GM12878 (cell line): ENCODE measurements at regions not wholly inside any gene's neighbourhood (a gene's known extent, or its start where the extent isn't known, plus 50 kb on each side); places are given as distances from the start of the nearest gene placed in this dataset.

ENCODE experiments used
- ATAC-seq: fragments of 200-7000 bp; cut with Tn5 transposase; 3 replicates; pipeline ENCODE4 v1.9.1; 2020; ENCODE audit warnings: mild to moderate bottlenecking, moderate library complexity
- BruUV-seq: library from RNA; stranded (reverse); fragments of 400-500 nt; replicated peaks from 2 replicates; lab custom pipeline; 2021; lab: Mats Ljungman, UMichigan
- CTCF ChIA-PET: fragments of 300-600 bp; sonication (Branson Sonifier 250); formaldehyde crosslinking; extraction: SDS; loops from one replicate; lab custom pipeline; 2021; ENCODE audit warnings: inconsistent platforms; lab: Yijun Ruan, JAX
- POLR2A ChIA-PET: fragments of 350-600 bp; formaldehyde crosslinking; extraction: SDS; loops from one replicate; lab custom pipeline; 2021; ENCODE audit warnings: inconsistent platforms; lab: Charles Lee
- RAD21 ChIA-PET: fragments of 300-600 bp; sonication (Branson Sonifier 250); formaldehyde crosslinking; loops from one replicate; lab custom pipeline; 2023; ENCODE audit warnings: antibody characterized with exemption; ENCODE audit not compliant: unreplicated experiment; lab: Charles Lee
- SMC1A ChIA-PET: fragments of 300-600 bp; sonication (Branson Sonifier 250); formaldehyde crosslinking; loops from one replicate; lab custom pipeline; 2023; ENCODE audit not compliant: unreplicated experiment, uncharacterized antibody; lab: Charles Lee
- DNase-seq: peaks from one replicate; pipeline ENCODE4 v3.0.0-alpha.2; 2011; ENCODE audit warnings: low read depth, low spot score
- FAIRE-seq: peaks from 3 replicates; lab custom pipeline; 2011; peaks lifted over from hg19 to GRCh38; lab: Jason Lieb, UNC
- H2AFZ ChIP-seq: 2 replicates; pipeline ENCODE4 v1.6.0; 2011; ENCODE audit warnings: low read depth, low read length, control low read depth; ENCODE audit not compliant: control insufficient read depth
- H3K27ac ChIP-seq: 2 replicates; pipeline ENCODE4 v1.5.1; 2011; ENCODE audit warnings: control low read depth; ENCODE audit not compliant: control insufficient read depth, insufficient read depth
- H3K27me3 ChIP-seq, 2 experiments: replicated peaks in 1 of 2; 2 replicates each; pipeline versions ENCODE4 v1.6.0 to v1.6.1; 2011; ENCODE audit warnings: low read length in 1 of 2; ENCODE audit not compliant: control insufficient read depth in 2 of 2, insufficient read depth in 2 of 2
- H3K36me3 ChIP-seq, 2 experiments: 2 replicates each; pipeline ENCODE4 v1.5.1; 2011; ENCODE audit warnings: low read length in 1 of 2; ENCODE audit not compliant: control insufficient read depth in 2 of 2, insufficient read depth in 2 of 2
- H3K4me1 ChIP-seq: 2 replicates; pipeline ENCODE4 v1.6.1; 2011; ENCODE audit warnings: mild to moderate bottlenecking, low read length, moderate library complexity, mixed read lengths; ENCODE audit not compliant: control insufficient read depth, insufficient read depth
- H3K4me2 ChIP-seq: 2 replicates; pipeline ENCODE4 v1.6.0; 2011; ENCODE audit warnings: control low read depth; ENCODE audit not compliant: control insufficient read depth, insufficient read depth
- H3K4me3 ChIP-seq: fragments of 200-600 bp; sonication (generic); 2 replicates; pipeline ENCODE4 v1.5.1; 2016
- H3K79me2 ChIP-seq: 2 replicates; pipeline ENCODE4 v1.6.0; 2011; ENCODE audit warnings: low read length; ENCODE audit not compliant: control insufficient read depth, insufficient read depth
- H3K9ac ChIP-seq: 2 replicates; pipeline ENCODE4 v1.8.0; 2011; ENCODE audit warnings: low read length, control low read depth, mixed read lengths; ENCODE audit not compliant: control insufficient read depth, insufficient read depth
- H3K9me3 ChIP-seq: replicated peaks from 3 replicates; pipeline ENCODE4 v1.5.1; 2011; ENCODE audit warnings: mild to moderate bottlenecking, low read length; ENCODE audit not compliant: control insufficient read depth, insufficient read depth
- H4K20me1 ChIP-seq: 2 replicates; pipeline ENCODE4 v1.6.0; 2011; ENCODE audit not compliant: control insufficient read depth, insufficient read depth
- ATF7 ChIP-seq: fragments of 450-650 bp; IDR thresholded peaks from 2 replicates; pipeline ENCODE4 v1.6.1; 2016; ENCODE audit warnings: low read depth, mild to moderate bottlenecking
- BCLAF1 ChIP-seq: fragments of 450-650 bp; IDR thresholded peaks from 2 replicates; pipeline ENCODE4 v1.6.1; 2017; ENCODE audit warnings: antibody characterized with exemption, mild to moderate bottlenecking, moderate library complexity
- CREB1 ChIP-seq: IDR thresholded peaks from 2 replicates; pipeline ENCODE4 v1.6.1; 2012; ENCODE audit warnings: low read depth, mild to moderate bottlenecking, inconsistent platforms
- EED ChIP-seq: sonication (generic); IDR thresholded peaks from 2 replicates; pipeline ENCODE4 v1.6.1; 2016; ENCODE audit warnings: antibody characterized with exemption, low read depth
- EZH2 ChIP-seq: IDR thresholded peaks from 2 replicates; pipeline ENCODE4 v1.6.1; 2012; ENCODE audit warnings: low read depth, mild to moderate bottlenecking, control low read depth, inconsistent platforms, low read length, borderline replicate concordance; ENCODE audit not compliant: control insufficient read depth
- NFXL1 ChIP-seq: fragments of 450-650 bp; IDR thresholded peaks from 2 replicates; pipeline ENCODE4 v1.6.1; 2017; ENCODE audit warnings: antibody characterized with exemption, mild to moderate bottlenecking, borderline replicate concordance
- PBX3 ChIP-seq: IDR thresholded peaks from 2 replicates; pipeline ENCODE4 v1.6.1; 2011; ENCODE audit warnings: mild to moderate bottlenecking, low read depth, low read length, moderate library complexity; ENCODE audit not compliant: insufficient replicate concordance
- POLR2AphosphoS2 ChIP-seq: IDR thresholded peaks from 2 replicates; pipeline ENCODE4 v1.6.1; 2011; ENCODE audit warnings: low read depth, mild to moderate bottlenecking, low read length, improper control_type of control experiment, moderate library complexity
- SMAD1 ChIP-seq: fragments of 450-650 bp; IDR thresholded peaks from 2 replicates; pipeline ENCODE4 v1.6.1; 2018; ENCODE audit warnings: mild to moderate bottlenecking, low read depth; ENCODE audit not compliant: partially characterized antibody
- WGBS: methylation state at CpG from one replicate; pipeline ENCODE4 v1.1.6; 2016; ENCODE audit warnings: low lambda C conversion rate; ENCODE audit not compliant: insufficient replicate concordance, insufficient coverage; ENCODE audit errors: missing lambda C conversion rate; 5-methylcytosine and 5-hydroxymethylcytosine counted together
- in situ Hi-C: fragments of 300-500 bp; cut with MboI; formaldehyde crosslinking; loops from 9 replicates; pipeline ENCODE4 v1.14.3; 2018; ENCODE audit warnings: mixed read lengths
- intact Hi-C: fragments of 100-400 bp; cut with micrococcal nuclease; formaldehyde crosslinking; loops from one replicate; pipeline ENCODE4 v1.14.2; 2022; ENCODE audit not compliant: unreplicated experiment

GRCh38 chr10:123409426-123409825, 255.2 kb downstream of the BUB3 start:
- H3K4me1 ChIP-seq = no peaks in the 10 kb centered on the region
- DNase-seq (no peak), FAIRE-seq (no peak), ATAC-seq (no peak)
- SMC1A ChIA-PET = interaction anchor here (1.0 to 1.6 kb wide), 2 partner anchors 9 to 18 kb away, joined by 3 to 4 read pairs; no protein-coding TSS in a partner anchor
- no peak overlapping the region for H3K4me2 ChIP-seq
- POLR2A ChIA-PET = no interaction called here
- BruUV-seq = no TSS peak
- WGBS = 96% methylated on average over 3 of the region's 3 CpGs
- peaks cover 22% of the 10 kb centered on the region for H3K9me3 ChIP-seq
- no peak for TF ChIP-seq EED
- TF ChIP-seq EZH2 = no peak
- no peak for TF ChIP-seq ATF7
- no peak for TF ChIP-seq CREB1
- intact Hi-C loops (no loop called here), in situ Hi-C loops (no loop called here)
- RAD21 ChIA-PET = interaction anchor here (1.0 to 1.4 kb wide), 2 partner anchors 11 to 33 kb away, joined by 3 read pairs; no protein-coding TSS in a partner anchor
- H3K27ac ChIP-seq = no peak overlapping the region
- H3K4me3 ChIP-seq = no peak overlapping the region
- CTCF ChIA-PET = interaction anchor here (1.2 kb wide), 1 partner anchor 88 kb away, joined by 3 read pairs; no protein-coding TSS in a partner anchor
- no peaks in the 10 kb centered on the region for H3K27me3 ChIP-seq
- no peaks in the 10 kb centered on the region for H4K20me1 ChIP-seq
- no peaks in the 10 kb centered on the region for H3K36me3 ChIP-seq
- no peak overlapping the region for H2AFZ ChIP-seq
- no peak overlapping the region for H3K9ac ChIP-seq
- H3K79me2 ChIP-seq = no peaks in the 10 kb centered on the region

GRCh38 chr10:123409884-123410283, 255.7 kb downstream of the BUB3 start:
- FAIRE-seq = no peak
- whole genome bisulfite sequencing = 71% methylated on average over 6 of the region's 6 CpGs
- no peak for TF ChIP-seq SMAD1
- no peak for TF ChIP-seq BCLAF1
- no peak for TF ChIP-seq PBX3
- TF ChIP-seq NFXL1 = no peak
- TF ChIP-seq POLR2AphosphoS2 = no peak
- no peak for TF ChIP-seq EED

More at GRCh38 chr10:123409884-123410283, 255.7 kb downstream of the BUB3 start:
- Histone ChIP-seq H4K20me1 (no peaks in the 10 kb centered on the region), H3K4me1 (no peaks in the 10 kb centered on the region), H3K9ac (no peak overlapping the region), H3K9me3 (peaks cover 17% of the 10 kb centered on the region), H3K36me3 (no peaks in the 10 kb centered on the region), H3K27me3 (no peaks in the 10 kb centered on the region), H3K4me2 (no peak overlapping the region), H2AFZ (no peak overlapping the region), H3K79me2 (no peaks in the 10 kb centered on the region), H3K4me3 (no peak overlapping the region), H3K27ac (no peak overlapping the region)
- POLR2A ChIA-PET = no interaction called here
- intact Hi-C loops (no loop called here), in situ Hi-C loops (no loop called here)
- no TSS peak for BruUV-seq
- ATAC-seq (no peak), DNase-seq (no peak)
- SMC1A ChIA-PET = interaction anchor here (1.0 to 1.6 kb wide), 2 partner anchors 9 to 18 kb away, joined by 3 to 4 read pairs; no protein-coding TSS in a partner anchor
- RAD21 ChIA-PET = interaction anchor here (1.0 to 1.4 kb wide), 2 partner anchors 11 to 33 kb away, joined by 3 read pairs; no protein-coding TSS in a partner anchor
- CTCF ChIA-PET = interaction anchor here (0.7 to 1.2 kb wide), 2 partner anchors 8 to 89 kb away, joined by 3 read pairs; no protein-coding TSS in a partner anchor
